H1 (cell line): ENCODE measurements at regions not wholly inside any gene's neighbourhood (a gene's known extent, or its start where the extent isn't known, plus 50 kb on each side); places are given as distances from the start of the nearest gene placed in this dataset.

Experiments used
- CTCF ChIA-PET: fragments of 300-600 bp; sonication (Branson Sonifier 250); formaldehyde crosslinking; loops from one replicate; lab custom pipeline; 2021; ENCODE audit not compliant: partially characterized antibody; lab: Charles Lee
- POLR2A ChIA-PET: fragments of 300-600 bp; sonication (Branson Sonifier 250); formaldehyde crosslinking; loops from one replicate; lab custom pipeline; 2021; ENCODE audit warnings: inconsistent platforms; ENCODE audit not compliant: partially characterized antibody; lab: Charles Lee
- DNase-seq, 2 experiments: peaks; one replicate each; pipeline versions ENCODE4 v3.0.0 to v3.0.0-alpha.2; 2010 to 2022; ENCODE audit warnings: low spot score in 2 of 2, low read depth in 1 of 2, mixed read lengths in 1 of 2
- FAIRE-seq: peaks from 2 replicates; lab custom pipeline; 2011; peaks lifted over from hg19 to GRCh38; lab: Jason Lieb, UNC
- H2AFZ ChIP-seq: 2 replicates; pipeline ENCODE4 v1.8.1; 2012; ENCODE audit warnings: low read length, inconsistent platforms
- H2AK5ac ChIP-seq: 2 replicates; pipeline ENCODE4 v1.6.1; 2013; ENCODE audit warnings: low read depth, low read length
- H2BK120ac ChIP-seq: replicated peaks from 2 replicates; pipeline ENCODE3; 2013; ENCODE audit warnings: low read depth, low read length, inconsistent platforms
- H2BK12ac ChIP-seq: 2 replicates; pipeline ENCODE4 v1.6.1; 2013; ENCODE audit warnings: low read depth, low read length
- H2BK15ac ChIP-seq: 2 replicates; pipeline ENCODE4 v1.6.1; 2013; ENCODE audit warnings: low read length
- H2BK20ac ChIP-seq: 2 replicates; pipeline ENCODE4 v1.6.1; 2013; ENCODE audit warnings: low read length
- H2BK5ac ChIP-seq: 2 replicates; pipeline ENCODE4 v1.6.1; 2013; ENCODE audit warnings: low read depth, low read length
- H3K14ac ChIP-seq: 2 replicates; pipeline ENCODE4 v1.6.1; 2013; ENCODE audit warnings: inconsistent platforms; ENCODE audit not compliant: insufficient read length
- H3K18ac ChIP-seq: 2 replicates; pipeline ENCODE4 v1.6.1; 2013; ENCODE audit warnings: low read length; ENCODE audit errors: extremely low read depth
- H3K23ac ChIP-seq: 2 replicates; pipeline ENCODE4 v1.6.1; 2013; ENCODE audit warnings: inconsistent platforms; ENCODE audit not compliant: insufficient read length
- H3K23me2 ChIP-seq: 2 replicates; pipeline ENCODE4 v1.6.1; 2013; ENCODE audit warnings: low read depth, low read length
- H3K27ac ChIP-seq: 2 replicates; pipeline ENCODE4 v1.6.1; 2011; ENCODE audit warnings: low read depth, low read length, inconsistent platforms
- H3K27me3 ChIP-seq, 4 experiments: replicated peaks in 1 of 4; 1 replicate in 1 of 4; 2 replicates in 3 of 4; pipeline versions ENCODE4 v1.6.1 to v1.8.1; 2011 to 2013; ENCODE audit warnings: low read length in 3 of 4, mild to moderate bottlenecking in 3 of 4, inconsistent platforms in 2 of 4, mixed read lengths in 2 of 4, moderate library complexity in 1 of 4; ENCODE audit not compliant: control insufficient read depth in 3 of 4, insufficient read depth in 3 of 4; ENCODE audit errors: extremely low read depth in 1 of 4
- H3K36me3 ChIP-seq, 4 experiments: 2 replicates each; pipeline versions ENCODE4 v1.6.1 to v1.8.1; 2011 to 2013; ENCODE audit warnings: mild to moderate bottlenecking in 4 of 4, low read length in 3 of 4, moderate library complexity in 2 of 4, control low read depth in 1 of 4, inconsistent platforms in 1 of 4; ENCODE audit not compliant: insufficient read depth in 4 of 4, control insufficient read depth in 2 of 4
- H3K4ac ChIP-seq: replicated peaks from 2 replicates; pipeline ENCODE3; 2013; ENCODE audit warnings: low read length, low read depth, mixed read lengths, inconsistent platforms; ENCODE audit not compliant: insufficient read length
- H3K4me1 ChIP-seq, 4 experiments: replicated peaks in 1 of 4; 1 replicate in 1 of 4; 2 replicates in 3 of 4; pipeline versions ENCODE4 v1.6.1 to v1.8.1; 2011 to 2013; ENCODE audit warnings: low read length in 3 of 4, inconsistent platforms in 2 of 4, mixed read lengths in 1 of 4; ENCODE audit not compliant: insufficient read depth in 4 of 4, control insufficient read depth in 3 of 4
- H3K4me2 ChIP-seq, 2 experiments: 2 replicates each; pipeline versions ENCODE4 v1.6.1 to v1.8.1; 2011 to 2013; ENCODE audit warnings: low read depth in 2 of 2, low read length in 2 of 2, control low read depth in 1 of 2, inconsistent platforms in 1 of 2, mild to moderate bottlenecking in 1 of 2; ENCODE audit not compliant: insufficient read depth in 1 of 2
- H3K4me3 ChIP-seq, 4 experiments: fragments of 200-600, 300-600 bp in 1 of 4; sonication (generic), shearing (Covaris generic), sonication (Bioruptor Twin) in 1 of 4; 2 replicates each; pipeline versions ENCODE4 v1.5.1 to v1.8.1; 2011 to 2016; ENCODE audit warnings: low read length in 4 of 4, low read depth in 3 of 4, control low read depth in 2 of 4, inconsistent platforms in 2 of 4, mild to moderate bottlenecking in 2 of 4, mixed read lengths in 1 of 4, moderate library complexity in 1 of 4; ENCODE audit not compliant: insufficient read depth in 2 of 4; ENCODE audit errors: extremely low read depth in 1 of 4
- H3K56ac ChIP-seq: replicated peaks from 2 replicates; pipeline ENCODE3; 2013; ENCODE audit warnings: low read depth, mild to moderate bottlenecking, mixed read lengths, low read length, inconsistent platforms; ENCODE audit not compliant: insufficient read length
- H3K79me1 ChIP-seq: 2 replicates; pipeline ENCODE4 v1.6.1; 2013; ENCODE audit warnings: low read depth, low read length, control low read depth
- H3K79me2 ChIP-seq, 2 experiments: 2 replicates each; pipeline versions ENCODE4 v1.6.1 to v1.8.1; 2012 to 2013; ENCODE audit warnings: low read length in 2 of 2, mild to moderate bottlenecking in 2 of 2, inconsistent platforms in 1 of 2; ENCODE audit not compliant: insufficient read depth in 2 of 2, control insufficient read depth in 1 of 2
- H3K9ac ChIP-seq, 4 experiments: replicated peaks in 1 of 4; 1 replicate in 1 of 4; 2 replicates in 3 of 4; pipeline versions ENCODE4 v1.6.1 to v1.8.1; 2011 to 2013; ENCODE audit warnings: low read depth in 3 of 4, low read length in 3 of 4, control low read depth in 2 of 4, mild to moderate bottlenecking in 2 of 4, moderate library complexity in 2 of 4, inconsistent platforms in 1 of 4; ENCODE audit errors: extremely low read depth in 1 of 4
- H3K9me3 ChIP-seq, 2 experiments: 2 replicates each; pipeline versions ENCODE4 v1.6.1 to v1.8.1; 2012 to 2013; ENCODE audit warnings: mild to moderate bottlenecking in 2 of 2, moderate library complexity in 2 of 2, control low read depth in 1 of 2, inconsistent platforms in 1 of 2, low read depth in 1 of 2, low read length in 1 of 2, mixed read lengths in 1 of 2; ENCODE audit not compliant: insufficient read depth in 2 of 2
- H4K20me1 ChIP-seq, 2 experiments: replicated peaks in 1 of 2; 2 replicates each; pipeline versions ENCODE3 to v1.8.1; 2011 to 2013; ENCODE audit warnings: inconsistent platforms in 2 of 2, low read length in 2 of 2, mild to moderate bottlenecking in 1 of 2; ENCODE audit not compliant: insufficient read depth in 2 of 2, control insufficient read depth in 1 of 2
- H4K5ac ChIP-seq: 2 replicates; pipeline ENCODE4 v1.6.1; 2013; ENCODE audit warnings: low read length, low read depth, mixed read lengths, inconsistent platforms; ENCODE audit not compliant: insufficient read length
- H4K8ac ChIP-seq: 2 replicates; pipeline ENCODE4 v1.8.0; 2013; ENCODE audit warnings: mild to moderate bottlenecking, moderate library complexity, low read length, inconsistent platforms; ENCODE audit not compliant: insufficient read depth; ENCODE audit errors: extremely low read depth
- H4K91ac ChIP-seq: replicated peaks from 2 replicates; pipeline ENCODE3; 2013; ENCODE audit warnings: low read length, mixed read lengths, inconsistent platforms; ENCODE audit not compliant: insufficient read length
- BCL11A ChIP-seq, 2 experiments: IDR thresholded peaks; one replicate each; pipeline ENCODE4 v1.6.1; 2011; ENCODE audit warnings: low read depth in 2 of 2, low read length in 2 of 2, mild to moderate bottlenecking in 2 of 2
- CREB1 ChIP-seq: IDR thresholded peaks from 2 replicates; pipeline ENCODE4 v1.6.1; 2012; ENCODE audit warnings: inconsistent platforms
- POLR2A ChIP-seq, 2 experiments: IDR thresholded peaks; 1 replicate in 1 of 2; 2 replicates in 1 of 2; pipeline ENCODE4 v1.6.1; 2011; ENCODE audit warnings: low read depth in 2 of 2, low read length in 2 of 2, mild to moderate bottlenecking in 2 of 2; ENCODE audit errors: control extremely low read depth in 1 of 2
- POLR2AphosphoS5 ChIP-seq: IDR thresholded peaks from 2 replicates; pipeline ENCODE4 v1.6.1; 2011; ENCODE audit warnings: low read depth, low read length
- RNF2 ChIP-seq: fragments of 200-900, 300-1000 bp; sonication (generic); IDR thresholded peaks from 2 replicates; pipeline ENCODE4 v1.7.1; 2016; ENCODE audit warnings: borderline replicate concordance, low read depth, mild to moderate bottlenecking, antibody characterized with exemption, low read length; ENCODE audit not compliant: poor library complexity, severe bottlenecking; ENCODE audit errors: missing control alignments
- SIN3A ChIP-seq, 2 experiments: IDR thresholded peaks in 1 of 2; conservative IDR thresholded peaks in 1 of 2; 2 replicates each; pipeline ENCODE4 v1.6.1; 2011 to 2012; ENCODE audit warnings: low read length in 2 of 2, improper control_type of control experiment in 1 of 2, low read depth in 1 of 2, mild to moderate bottlenecking in 1 of 2
- SIRT6 ChIP-seq: IDR thresholded peaks from one replicate; pipeline ENCODE4 v1.7.1; 2012; ENCODE audit warnings: low read length, inconsistent platforms
- SP1 ChIP-seq: IDR thresholded peaks from 2 replicates; pipeline ENCODE4 v1.6.1; 2011; ENCODE audit warnings: low read depth, low read length
- SP4 ChIP-seq: IDR thresholded peaks from 2 replicates; pipeline ENCODE4 v1.6.1; 2012; ENCODE audit warnings: low read length, inconsistent platforms
- SUZ12 ChIP-seq: fragments of 200-600 bp; sonication (generic); IDR thresholded peaks from 2 replicates; pipeline ENCODE4 v1.6.1; 2012; ENCODE audit warnings: mild to moderate bottlenecking, inconsistent platforms, low read length, moderate library complexity, mixed read lengths
- TAF7 ChIP-seq: optimal IDR thresholded peaks from 2 replicates; pipeline ENCODE3; 2011; ENCODE audit warnings: low read depth, mild to moderate bottlenecking, inconsistent platforms, low read length, moderate library complexity, borderline replicate concordance
- TEAD4 ChIP-seq: IDR thresholded peaks from 2 replicates; pipeline ENCODE4 v1.6.1; 2012; ENCODE audit warnings: low read depth, low read length, inconsistent platforms, mixed read lengths
- YY1 ChIP-seq: IDR thresholded peaks from 2 replicates; pipeline ENCODE4 v1.6.1; 2011; ENCODE audit warnings: low read depth, mild to moderate bottlenecking, low read length
- ZNF274 ChIP-seq: IDR thresholded peaks from 2 replicates; pipeline ENCODE4 v1.7.0; 2012; ENCODE audit warnings: low read length, borderline replicate concordance; ENCODE audit errors: extremely low read depth
- WGBS, 2 experiments: shearing (Covaris generic) in 1 of 2; methylation state at CpG; one replicate each; pipeline versions ENCODE4 v1.1.6 to v1.1.7; 2013 to 2015; ENCODE audit warnings: low lambda C conversion rate in 2 of 2, mixed read lengths in 2 of 2, inconsistent platforms in 1 of 2, low coverage in 1 of 2, missing lambda C conversion rate in 1 of 2; ENCODE audit not compliant: insufficient replicate concordance in 2 of 2, insufficient coverage in 1 of 2, insufficient read length in 1 of 2; ENCODE audit errors: extremely low coverage in 1 of 2, missing lambda C conversion rate in 1 of 2; 5-methylcytosine and 5-hydroxymethylcytosine counted together
- TF ChIP-seq, protein P1 (sequence below): IDR thresholded peaks from 2 replicates; pipeline ENCODE4 v1.6.1; 2012; ENCODE audit warnings: inconsistent platforms

DNA sequence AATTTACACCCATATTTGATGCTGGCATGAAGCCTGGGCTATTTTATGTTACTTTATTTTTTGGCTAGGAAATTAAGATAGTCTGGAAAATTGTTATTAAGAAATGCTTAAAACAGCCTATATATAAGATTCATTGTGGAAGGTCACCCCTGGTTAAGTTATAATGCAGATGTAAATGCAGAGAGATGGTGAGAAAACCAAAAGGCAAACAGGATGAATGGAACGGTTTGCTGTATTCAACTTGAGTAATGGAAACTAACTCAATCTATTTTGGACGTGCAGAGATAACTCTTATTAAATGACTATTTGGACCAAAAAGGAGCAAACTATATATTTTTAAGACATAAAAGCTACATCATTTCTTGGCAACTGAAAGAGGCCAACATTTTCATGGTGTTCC is 446.3 kb upstream of the FRG1 start (continued):
- no peak for TF ChIP-seq RNF2

GRCh38 chr4:189497516-189497915 is 443.2 kb upstream of the FRG1 start:
- H4K5ac ChIP-seq, result no peak overlapping the region
- H3K4me3 ChIP-seq, result no peak overlapping the region
- no peaks in the 10 kb centered on the region for H3K9me3 ChIP-seq
- no peaks in the 10 kb centered on the region for H3K36me3 ChIP-seq
- H4K8ac ChIP-seq, result no peak overlapping the region
- H3K27me3 ChIP-seq, result no peaks in the 10 kb centered on the region
- H3K79me1 ChIP-seq, result no peaks in the 10 kb centered on the region
- H2BK20ac ChIP-seq, result no peak overlapping the region
- H3K4me1 ChIP-seq, result no peaks in the 10 kb centered on the region
- WGBS, 2 experiments, result 82% methylated on average over 6 of the region's 6 CpGs; no CpG with 5 or more reads in 1 of the 2 experiments
- no peak overlapping the region for H3K18ac ChIP-seq
- H4K20me1 ChIP-seq, result no peaks in the 10 kb centered on the region
- FAIRE-seq (no peak), DNase-seq (no peak)
- no peak overlapping the region for H2AFZ ChIP-seq
- no peak overlapping the region for H3K56ac ChIP-seq
- H3K27ac ChIP-seq, result no peak overlapping the region
- no peak overlapping the region for H2BK15ac ChIP-seq
- H2BK120ac ChIP-seq, result no peak overlapping the region
- H3K79me2 ChIP-seq, result no peaks in the 10 kb centered on the region
- no peak overlapping the region for H2BK5ac ChIP-seq
- no peaks in the 10 kb centered on the region for H3K23me2 ChIP-seq
- H2BK12ac ChIP-seq, result no peak overlapping the region
- POLR2A ChIA-PET, result no interaction called here
- H3K23ac ChIP-seq, result no peak overlapping the region
- H4K91ac ChIP-seq, result no peak overlapping the region
- no peak overlapping the region for H3K4me2 ChIP-seq
- no peak overlapping the region for H3K9ac ChIP-seq
- no peak overlapping the region for H3K4ac ChIP-seq
- H2AK5ac ChIP-seq, result no peak overlapping the region
- CTCF ChIA-PET, result no interaction called here
- H3K14ac ChIP-seq, result no peak overlapping the region
- TF ChIP-seq POLR2AphosphoS5, result no peak
- no peak for TF ChIP-seq SP1
- TF ChIP-seq ZNF274, result no peak
- no peak for TF ChIP-seq CREB1
- no peak for TF ChIP-seq TAF7
- TF ChIP-seq, protein P1, sequence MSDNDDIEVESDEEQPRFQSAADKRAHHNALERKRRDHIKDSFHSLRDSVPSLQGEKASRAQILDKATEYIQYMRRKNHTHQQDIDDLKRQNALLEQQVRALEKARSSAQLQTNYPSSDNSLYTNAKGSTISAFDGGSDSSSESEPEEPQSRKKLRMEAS, result no peak
- no peak for TF ChIP-seq SUZ12
- no peak for TF ChIP-seq BCL11A (IDR thresholded peaks at IDR 0.05; ENCODE audit: low read depth in 2 of 2, low read length in 2 of 2)
- TF ChIP-seq SIN3A (conservative IDR thresholded peaks at IDR 0.05 in 1 of 2, IDR thresholded peaks at IDR 0.05 in 1 of 2; ENCODE audit: low read depth in 1 of 2, low read length in 2 of 2), result no peak
- TF ChIP-seq SP4, result no peak
- no peak for TF ChIP-seq TEAD4
- no peak for TF ChIP-seq SIRT6
- no peak for TF ChIP-seq YY1
- no peak for TF ChIP-seq POLR2A (IDR thresholded peaks at IDR 0.05; ENCODE audit: control extremely low read depth in 1 of 2, low read depth in 2 of 2, low read length in 2 of 2)
